ENCODE measurements at regions not wholly inside any gene's neighbourhood (a gene's known extent, or its start where the extent isn't known, plus 50 kb on each side); places are given as distances from the start of the nearest gene placed in this dataset.

GRCh38 chr7:113606325-113606724 is 312.5 kb downstream of the PPP1R3A start:
- TF ChIP-seq CTCF (IDR thresholded peaks at IDR 0.05; ENCODE audit: poor library complexity, severe bottlenecking) (no peak), EZH2 (IDR thresholded peaks at IDR 0.05; ENCODE audit: borderline replicate concordance, insufficient read depth, low read length, poor library complexity, severe bottlenecking) (no peak)
